ENCODE measurements at regions not wholly inside any gene's neighbourhood (a gene's known extent, or its start where the extent isn't known, plus 50 kb on each side); places are given as distances from the start of the nearest gene placed in this dataset.

DNA sequence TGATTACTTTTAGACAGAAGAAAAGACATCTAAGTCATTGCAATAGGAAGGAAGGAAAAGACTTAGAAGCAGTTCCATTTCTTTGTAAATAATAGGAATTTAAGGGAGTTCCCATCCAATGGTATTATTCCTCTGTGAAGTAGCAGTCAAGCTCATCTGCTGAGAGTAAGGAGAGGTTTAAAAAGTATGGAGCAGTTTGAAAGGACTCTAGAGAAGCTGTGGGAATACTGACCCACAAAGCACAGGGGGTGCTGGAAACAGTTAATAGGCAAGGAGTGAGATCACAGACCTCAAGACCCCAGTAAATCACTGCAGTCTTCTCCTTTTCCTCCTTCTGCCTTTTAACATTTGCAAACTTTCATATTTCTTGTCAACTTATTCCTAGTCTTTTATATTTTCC lies 428.5 kb downstream of the ADAMTS20 start:
- H4K8ac ChIP-seq (ENCODE audit: low read length), result no peak overlapping the region
- H3K23ac ChIP-seq (ENCODE audit: low read length in 2 of 2), result no peak overlapping the region
- no peak overlapping the region for H3K27ac ChIP-seq (ENCODE audit: low read length, poor library complexity, severe bottlenecking)
- H2BK12ac ChIP-seq (ENCODE audit: low read length in 2 of 2), result no peak overlapping the region
- H3K27me3 ChIP-seq (ENCODE audit: control insufficient read depth in 1 of 2, insufficient read depth in 1 of 2, low read length in 2 of 2), result no peaks in the 10 kb centered on the region
- no peak overlapping the region for H3K4ac ChIP-seq (ENCODE audit: low read depth in 1 of 2, low read length in 2 of 2)
- H4K91ac ChIP-seq (ENCODE audit: low read length), result no peak overlapping the region
- H2BK5ac ChIP-seq (ENCODE audit: low read depth, low read length, poor library complexity, severe bottlenecking), result no peak overlapping the region
- no peak overlapping the region for H2BK120ac ChIP-seq (ENCODE audit: low read depth, low read length)
- H2AK5ac ChIP-seq (ENCODE audit: low read length, severe bottlenecking), result no peak overlapping the region
- H3K18ac ChIP-seq (ENCODE audit: low read depth in 1 of 2, low read length in 2 of 2), result no peak overlapping the region
- H3K4me1 ChIP-seq (ENCODE audit: control insufficient read depth, insufficient read depth, low read depth, low read length), result no peaks in the 10 kb centered on the region
- H3K36me3 ChIP-seq (ENCODE audit: control insufficient read depth in 1 of 2, insufficient read depth in 2 of 2, low read depth in 1 of 2, low read length in 2 of 2), result no peaks in the 10 kb centered on the region
- DNase-seq, result no peak
- no peak overlapping the region for H3K4me3 ChIP-seq (ENCODE audit: insufficient read depth in 1 of 2, low read depth in 1 of 2, low read length in 2 of 2)
- no peaks in the 10 kb centered on the region for H3K79me1 ChIP-seq (replicated peaks; ENCODE audit: low read length, poor library complexity, severe bottlenecking)
- peaks cover 5% of the 10 kb centered on the region for H3K9me3 ChIP-seq (ENCODE audit: control insufficient read depth, low read length)
- no peak overlapping the region for H2BK15ac ChIP-seq (ENCODE audit: low read depth, poor library complexity, severe bottlenecking)
- no peak overlapping the region for H2AFZ ChIP-seq (ENCODE audit: low read depth, low read length)
- H3K4me2 ChIP-seq (ENCODE audit: low read length, poor library complexity, severe bottlenecking), result no peak overlapping the region
- H3K14ac ChIP-seq (ENCODE audit: low read length in 2 of 2), result no peak overlapping the region
- no peak overlapping the region for H3K9ac ChIP-seq (ENCODE audit: low read length)

DNA sequence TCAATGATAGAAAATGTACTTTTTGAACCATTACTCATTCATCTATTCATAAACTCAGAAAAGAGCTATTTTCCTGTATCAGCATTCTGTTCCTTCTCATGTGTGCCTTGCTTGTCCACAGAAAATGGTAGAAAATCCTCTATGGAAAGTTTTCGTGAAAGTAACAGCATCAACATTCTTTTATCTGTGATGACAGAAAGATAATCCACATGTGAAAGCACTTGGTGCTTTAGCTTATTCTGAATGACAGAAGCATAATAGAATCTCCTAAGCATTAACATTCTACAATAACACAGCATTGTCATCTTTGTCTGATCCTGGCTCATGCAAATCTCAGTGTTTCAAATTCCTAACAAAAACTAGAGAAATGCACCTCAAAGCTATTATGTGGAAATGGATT lies 431.9 kb downstream of the ADAMTS20 start:
- H4K8ac ChIP-seq (ENCODE audit: low read length), result no peak overlapping the region
- no peaks in the 10 kb centered on the region for H3K79me1 ChIP-seq (replicated peaks; ENCODE audit: low read length, poor library complexity, severe bottlenecking)
- no peak overlapping the region for H2BK120ac ChIP-seq (ENCODE audit: low read depth, low read length)
- H3K18ac ChIP-seq (ENCODE audit: low read depth in 1 of 2, low read length in 2 of 2), result no peak overlapping the region
- no peak overlapping the region for H3K4me3 ChIP-seq (ENCODE audit: insufficient read depth in 1 of 2, low read depth in 1 of 2, low read length in 2 of 2)
- H2AK5ac ChIP-seq (ENCODE audit: low read length, severe bottlenecking), result no peak overlapping the region
- H3K4me2 ChIP-seq (ENCODE audit: low read length, poor library complexity, severe bottlenecking), result no peak overlapping the region
- no peak overlapping the region for H4K91ac ChIP-seq (ENCODE audit: low read length)
- H3K4me1 ChIP-seq (ENCODE audit: control insufficient read depth, insufficient read depth, low read depth, low read length), result no peaks in the 10 kb centered on the region
- no peak overlapping the region for H3K27ac ChIP-seq (ENCODE audit: low read length, poor library complexity, severe bottlenecking)
- H2BK5ac ChIP-seq (ENCODE audit: low read depth, low read length, poor library complexity, severe bottlenecking), result no peak overlapping the region
- no peak overlapping the region for H2BK15ac ChIP-seq (ENCODE audit: low read depth, poor library complexity, severe bottlenecking)
- H2BK12ac ChIP-seq (ENCODE audit: low read length in 2 of 2), result no peak overlapping the region
- no peak for DNase-seq
- H3K4ac ChIP-seq (ENCODE audit: low read depth in 1 of 2, low read length in 2 of 2), result no peak overlapping the region
- no peak overlapping the region for H3K14ac ChIP-seq (ENCODE audit: low read length in 2 of 2)
- no peak overlapping the region for H3K23ac ChIP-seq (ENCODE audit: low read length in 2 of 2)
- no peak overlapping the region for H2AFZ ChIP-seq (ENCODE audit: low read depth, low read length)
- H3K36me3 ChIP-seq (ENCODE audit: control insufficient read depth in 1 of 2, insufficient read depth in 2 of 2, low read depth in 1 of 2, low read length in 2 of 2), result no peaks in the 10 kb centered on the region
- no peak overlapping the region for H3K9ac ChIP-seq (ENCODE audit: low read length)
- WGBS, result 100% methylated on average over 1 of the region's 1 CpG
- peaks cover 5% of the 10 kb centered on the region for H3K9me3 ChIP-seq (ENCODE audit: control insufficient read depth, low read length)
- H3K27me3 ChIP-seq (ENCODE audit: control insufficient read depth in 1 of 2, insufficient read depth in 1 of 2, low read length in 2 of 2), result no peaks in the 10 kb centered on the region

- H4K91ac ChIP-seq (ENCODE audit: low read length), result no peak overlapping the region
- H2AK5ac ChIP-seq (ENCODE audit: low read length, severe bottlenecking), result no peak overlapping the region
- no peak overlapping the region for H4K8ac ChIP-seq (ENCODE audit: low read length)
- H2BK15ac ChIP-seq (ENCODE audit: low read depth, poor library complexity, severe bottlenecking), result no peak overlapping the region
- no peak overlapping the region for H2BK120ac ChIP-seq (ENCODE audit: low read depth, low read length)
- H3K9me3 ChIP-seq (ENCODE audit: control insufficient read depth, low read length), result peaks cover 5% of the 10 kb centered on the region
- DNase-seq, result no peak
- H3K14ac ChIP-seq (ENCODE audit: low read length in 2 of 2), result no peak overlapping the region
- H3K79me1 ChIP-seq (replicated peaks; ENCODE audit: low read length, poor library complexity, severe bottlenecking), result no peaks in the 10 kb centered on the region
- H3K23ac ChIP-seq (ENCODE audit: low read length in 2 of 2), result no peak overlapping the region
- H3K4ac ChIP-seq (ENCODE audit: low read depth in 1 of 2, low read length in 2 of 2), result no peak overlapping the region
- no peak overlapping the region for H3K27ac ChIP-seq (ENCODE audit: low read length, poor library complexity, severe bottlenecking)
- H3K4me2 ChIP-seq (ENCODE audit: low read length, poor library complexity, severe bottlenecking), result no peak overlapping the region
- no peaks in the 10 kb centered on the region for H3K4me1 ChIP-seq (ENCODE audit: control insufficient read depth, insufficient read depth, low read depth, low read length)
- H3K18ac ChIP-seq (ENCODE audit: low read depth in 1 of 2, low read length in 2 of 2), result no peak overlapping the region
- H2BK5ac ChIP-seq (ENCODE audit: low read depth, low read length, poor library complexity, severe bottlenecking), result no peak overlapping the region
- H3K4me3 ChIP-seq (ENCODE audit: insufficient read depth in 1 of 2, low read depth in 1 of 2, low read length in 2 of 2), result no peak overlapping the region
- no peak overlapping the region for H3K9ac ChIP-seq (ENCODE audit: low read length)
- H2AFZ ChIP-seq (ENCODE audit: low read depth, low read length), result no peak overlapping the region
- H3K27me3 ChIP-seq (ENCODE audit: control insufficient read depth in 1 of 2, insufficient read depth in 1 of 2, low read length in 2 of 2), result no peaks in the 10 kb centered on the region
- H3K36me3 ChIP-seq (ENCODE audit: control insufficient read depth in 1 of 2, insufficient read depth in 2 of 2, low read depth in 1 of 2, low read length in 2 of 2), result no peaks in the 10 kb centered on the region
- H2BK12ac ChIP-seq (ENCODE audit: low read length in 2 of 2), result no peak overlapping the region
These were observed 433.1 kb downstream of the ADAMTS20 start for GRCh38 chr12:43118881-43119280.

GRCh38 chr12:43118234-43118633 lies 433.8 kb downstream of the ADAMTS20 start:
- H3K4me2 ChIP-seq (ENCODE audit: low read length, poor library complexity, severe bottlenecking), result no peak overlapping the region
- no peak overlapping the region for H3K18ac ChIP-seq (ENCODE audit: low read depth in 1 of 2, low read length in 2 of 2)
- no peak overlapping the region for H4K91ac ChIP-seq (ENCODE audit: low read length)
- no peak overlapping the region for H3K14ac ChIP-seq (ENCODE audit: low read length in 2 of 2)
- no peaks in the 10 kb centered on the region for H3K79me1 ChIP-seq (replicated peaks; ENCODE audit: low read length, poor library complexity, severe bottlenecking)
- H3K9ac ChIP-seq (ENCODE audit: low read length), result no peak overlapping the region
- H2BK120ac ChIP-seq (ENCODE audit: low read depth, low read length), result no peak overlapping the region
- H3K9me3 ChIP-seq (ENCODE audit: control insufficient read depth, low read length), result peaks cover 5% of the 10 kb centered on the region
- H3K27me3 ChIP-seq (ENCODE audit: control insufficient read depth in 1 of 2, insufficient read depth in 1 of 2, low read length in 2 of 2), result no peaks in the 10 kb centered on the region
- H2AFZ ChIP-seq (ENCODE audit: low read depth, low read length), result no peak overlapping the region
- no peak overlapping the region for H2BK15ac ChIP-seq (ENCODE audit: low read depth, poor library complexity, severe bottlenecking)
- no peak overlapping the region for H4K8ac ChIP-seq (ENCODE audit: low read length)
- no peaks in the 10 kb centered on the region for H3K4me1 ChIP-seq (ENCODE audit: control insufficient read depth, insufficient read depth, low read depth, low read length)
- H3K23ac ChIP-seq (ENCODE audit: low read length in 2 of 2), result no peak overlapping the region
- no peak overlapping the region for H2BK12ac ChIP-seq (ENCODE audit: low read length in 2 of 2)
- DNase-seq, result no peak
- no peak overlapping the region for H2AK5ac ChIP-seq (ENCODE audit: low read length, severe bottlenecking)
- no peak overlapping the region for H3K4ac ChIP-seq (ENCODE audit: low read depth in 1 of 2, low read length in 2 of 2)
- no peak overlapping the region for H3K4me3 ChIP-seq (ENCODE audit: insufficient read depth in 1 of 2, low read depth in 1 of 2, low read length in 2 of 2)
- H2BK5ac ChIP-seq (ENCODE audit: low read depth, low read length, poor library complexity, severe bottlenecking), result no peak overlapping the region
- H3K36me3 ChIP-seq (ENCODE audit: control insufficient read depth in 1 of 2, insufficient read depth in 2 of 2, low read depth in 1 of 2, low read length in 2 of 2), result no peaks in the 10 kb centered on the region
- no peak overlapping the region for H3K27ac ChIP-seq (ENCODE audit: low read length, poor library complexity, severe bottlenecking)
